ENCODE measurements at regions not wholly inside any gene's neighbourhood (a gene's known extent, or its start where the extent isn't known, plus 50 kb on each side); places are given as distances from the start of the nearest gene placed in this dataset.

DNA sequence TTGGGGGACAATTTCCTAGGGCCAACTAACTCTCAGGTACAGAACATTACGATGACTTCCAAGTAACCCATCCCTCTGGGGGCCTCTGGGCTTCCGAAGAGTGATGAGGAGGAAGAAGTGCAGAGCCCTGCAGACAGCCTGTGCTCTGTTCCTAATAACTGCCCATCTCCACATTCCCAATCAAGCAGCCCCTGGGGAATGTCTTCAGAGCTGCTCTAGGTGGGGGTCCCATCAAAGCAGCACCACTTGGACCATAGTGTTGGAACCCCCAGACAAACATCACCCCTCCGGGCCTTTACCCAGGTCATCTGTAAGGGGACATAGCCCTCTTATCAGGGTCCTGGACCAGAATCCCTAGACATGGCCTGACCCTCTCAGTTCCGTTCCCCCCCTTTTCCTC is 357.3 kb downstream of the NPHP4 start:
- TF ChIP-seq, protein P1, sequence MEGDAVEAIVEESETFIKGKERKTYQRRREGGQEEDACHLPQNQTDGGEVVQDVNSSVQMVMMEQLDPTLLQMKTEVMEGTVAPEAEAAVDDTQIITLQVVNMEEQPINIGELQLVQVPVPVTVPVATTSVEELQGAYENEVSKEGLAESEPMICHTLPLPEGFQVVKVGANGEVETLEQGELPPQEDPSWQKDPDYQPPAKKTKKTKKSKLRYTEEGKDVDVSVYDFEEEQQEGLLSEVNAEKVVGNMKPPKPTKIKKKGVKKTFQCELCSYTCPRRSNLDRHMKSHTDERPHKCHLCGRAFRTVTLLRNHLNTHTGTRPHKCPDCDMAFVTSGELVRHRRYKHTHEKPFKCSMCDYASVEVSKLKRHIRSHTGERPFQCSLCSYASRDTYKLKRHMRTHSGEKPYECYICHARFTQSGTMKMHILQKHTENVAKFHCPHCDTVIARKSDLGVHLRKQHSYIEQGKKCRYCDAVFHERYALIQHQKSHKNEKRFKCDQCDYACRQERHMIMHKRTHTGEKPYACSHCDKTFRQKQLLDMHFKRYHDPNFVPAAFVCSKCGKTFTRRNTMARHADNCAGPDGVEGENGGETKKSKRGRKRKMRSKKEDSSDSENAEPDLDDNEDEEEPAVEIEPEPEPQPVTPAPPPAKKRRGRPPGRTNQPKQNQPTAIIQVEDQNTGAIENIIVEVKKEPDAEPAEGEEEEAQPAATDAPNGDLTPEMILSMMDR (IDR thresholded peaks at IDR 0.05; ENCODE audit: low read depth, low read length, poor library complexity, severe bottlenecking) = no peak
- TF ChIP-seq EZH2phosphoT487 (IDR thresholded peaks at IDR 0.05; ENCODE audit: borderline replicate concordance, low read length) = no peak
- Histone ChIP-seq H3F3A (ENCODE audit: control insufficient read depth, insufficient read depth) (no peaks in the 10 kb centered on the region), H3K4me2 (ENCODE audit: low read length) (no peak overlapping the region), H3K9me2 (replicated peaks; ENCODE audit: control insufficient read depth, low read length) (no peaks in the 10 kb centered on the region), H3K9me3 (ENCODE audit: control insufficient read depth, insufficient read depth, low read length) (no peaks in the 10 kb centered on the region), H3K4me3 (ENCODE audit: low read length) (no peak overlapping the region), H3K27me3 (ENCODE audit: control insufficient read depth, low read length) (no peaks in the 10 kb centered on the region; the same call in 1 of the 2 replicates), H3K27ac (ENCODE audit: low read depth, low read length) (no peak overlapping the region), H3K36me3 (ENCODE audit: control insufficient read depth, low read length) (no peaks in the 10 kb centered on the region), H4K20me1 (ENCODE audit: control insufficient read depth, insufficient read depth, low read depth, low read length) (no peaks in the 10 kb centered on the region), H3K4me1 (ENCODE audit: control insufficient read depth, low read length) (no peaks in the 10 kb centered on the region), H3K79me2 (ENCODE audit: control insufficient read depth, low read length) (no peaks in the 10 kb centered on the region)

DNA sequence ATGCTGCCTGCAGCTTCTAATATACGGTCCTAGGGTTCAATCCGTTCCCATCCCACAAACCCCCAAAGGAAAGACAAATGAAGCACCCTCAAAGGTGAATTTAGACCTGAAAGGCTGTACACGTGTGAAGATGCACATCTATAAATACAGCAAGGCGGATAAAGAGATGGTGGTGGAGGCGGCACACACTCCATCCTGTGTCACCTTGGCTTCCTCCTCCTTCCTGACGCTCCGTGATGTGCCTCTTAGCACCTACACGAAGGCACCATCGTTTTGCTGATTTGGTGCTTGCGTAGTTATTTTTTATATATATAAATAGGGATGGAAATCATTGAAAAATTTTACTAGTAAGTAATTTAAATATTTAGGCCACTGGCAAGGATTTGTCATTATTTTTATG is 359.4 kb downstream of the NPHP4 start:
- no peak overlapping the region for H3K4me2 ChIP-seq (ENCODE audit: low read length)
- H3K9me3 ChIP-seq (ENCODE audit: control insufficient read depth, insufficient read depth, low read length) = no peaks in the 10 kb centered on the region
- no peaks in the 10 kb centered on the region for H3K36me3 ChIP-seq (ENCODE audit: control insufficient read depth, low read length)
- H3K79me2 ChIP-seq (ENCODE audit: control insufficient read depth, low read length) = no peaks in the 10 kb centered on the region
- no peak overlapping the region for H3K4me3 ChIP-seq (ENCODE audit: low read length)
- H3F3A ChIP-seq (ENCODE audit: control insufficient read depth, insufficient read depth) = no peaks in the 10 kb centered on the region
- H4K20me1 ChIP-seq (ENCODE audit: control insufficient read depth, insufficient read depth, low read depth, low read length) = no peaks in the 10 kb centered on the region
- H3K4me1 ChIP-seq (ENCODE audit: control insufficient read depth, low read length) = no peaks in the 10 kb centered on the region
- H3K9me2 ChIP-seq (replicated peaks; ENCODE audit: control insufficient read depth, low read length) = no peaks in the 10 kb centered on the region
- no peaks in the 10 kb centered on the region; the same call in 1 of the 2 replicates for H3K27me3 ChIP-seq (ENCODE audit: control insufficient read depth, low read length)
- TF ChIP-seq, protein P1 (IDR thresholded peaks at IDR 0.05; ENCODE audit: low read depth, low read length, poor library complexity, severe bottlenecking) = no peak
- no peak for TF ChIP-seq EZH2phosphoT487 (IDR thresholded peaks at IDR 0.05; ENCODE audit: borderline replicate concordance, low read length)
- H3K27ac ChIP-seq (ENCODE audit: low read depth, low read length) = no peak overlapping the region

DNA sequence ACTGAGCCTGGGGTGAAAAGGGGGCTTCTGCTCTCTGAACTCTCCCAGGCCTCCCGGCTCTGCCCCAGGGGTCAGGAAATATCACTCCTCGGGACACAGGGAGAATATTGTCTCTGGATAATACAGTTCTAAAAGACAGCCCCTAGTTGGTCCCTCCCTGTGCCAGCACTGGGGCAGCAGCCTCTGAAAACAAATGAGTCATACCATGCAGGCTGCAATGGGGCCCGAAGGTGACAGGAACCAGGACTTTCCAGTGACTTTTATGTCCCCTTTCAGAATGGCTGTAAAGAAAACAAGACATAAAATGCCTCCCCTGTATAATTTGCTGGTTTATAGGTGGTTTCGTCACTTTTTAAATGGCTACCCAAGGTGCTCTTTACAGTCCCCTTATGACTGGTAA is 360.0 kb downstream of the NPHP4 start:
- Histone ChIP-seq H3K4me1 (ENCODE audit: control insufficient read depth, low read length) (no peaks in the 10 kb centered on the region), H3K4me3 (ENCODE audit: low read length) (no peak overlapping the region), H4K20me1 (ENCODE audit: control insufficient read depth, insufficient read depth, low read depth, low read length) (no peaks in the 10 kb centered on the region), H3K4me2 (ENCODE audit: low read length) (no peak overlapping the region), H3F3A (ENCODE audit: control insufficient read depth, insufficient read depth) (no peaks in the 10 kb centered on the region), H3K79me2 (ENCODE audit: control insufficient read depth, low read length) (no peaks in the 10 kb centered on the region), H3K27me3 (ENCODE audit: control insufficient read depth, low read length) (no peaks in the 10 kb centered on the region; the same call in 1 of the 2 replicates), H3K36me3 (ENCODE audit: control insufficient read depth, low read length) (no peaks in the 10 kb centered on the region), H3K27ac (ENCODE audit: low read depth, low read length) (no peak overlapping the region), H3K9me3 (ENCODE audit: control insufficient read depth, insufficient read depth, low read length) (no peaks in the 10 kb centered on the region), H3K9me2 (replicated peaks; ENCODE audit: control insufficient read depth, low read length) (no peaks in the 10 kb centered on the region)
- TF ChIP-seq, protein P1 (IDR thresholded peaks at IDR 0.05; ENCODE audit: low read depth, low read length, poor library complexity, severe bottlenecking) = no peak
- TF ChIP-seq EZH2phosphoT487 (IDR thresholded peaks at IDR 0.05; ENCODE audit: borderline replicate concordance, low read length) = no peak

Measured in DOHH2 (cell line).